ENCODE measurements at regions not wholly inside any gene's neighbourhood (a gene's known extent, or its start where the extent isn't known, plus 50 kb on each side); places are given as distances from the start of the nearest gene placed in this dataset.
"Not testable (repeated sequence)": the region's sequence is repeated elsewhere in the genome, so short reads cannot be mapped to it uniquely, and the experiment has no call there.

DNA sequence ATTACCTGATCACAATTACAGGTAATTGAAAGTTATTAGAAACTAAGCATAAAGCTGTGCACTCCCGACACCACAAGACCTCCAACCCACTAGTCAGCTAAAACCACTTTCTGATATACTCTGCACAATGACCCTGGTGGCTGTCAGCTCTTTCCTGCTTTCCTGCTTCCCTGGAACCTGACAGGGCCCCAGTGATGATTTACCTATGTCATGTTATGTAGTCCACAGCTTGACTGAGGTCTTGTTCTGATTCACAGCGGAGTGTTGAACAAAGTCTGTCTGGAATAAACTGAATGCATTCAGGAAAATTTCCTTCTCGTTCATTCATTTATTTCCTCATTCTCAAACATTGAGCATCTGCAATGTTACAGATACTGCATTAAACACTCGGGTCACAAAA, 136.5 kb downstream of the SPDYE17 start:
- TF ChIP-seq, protein P1, sequence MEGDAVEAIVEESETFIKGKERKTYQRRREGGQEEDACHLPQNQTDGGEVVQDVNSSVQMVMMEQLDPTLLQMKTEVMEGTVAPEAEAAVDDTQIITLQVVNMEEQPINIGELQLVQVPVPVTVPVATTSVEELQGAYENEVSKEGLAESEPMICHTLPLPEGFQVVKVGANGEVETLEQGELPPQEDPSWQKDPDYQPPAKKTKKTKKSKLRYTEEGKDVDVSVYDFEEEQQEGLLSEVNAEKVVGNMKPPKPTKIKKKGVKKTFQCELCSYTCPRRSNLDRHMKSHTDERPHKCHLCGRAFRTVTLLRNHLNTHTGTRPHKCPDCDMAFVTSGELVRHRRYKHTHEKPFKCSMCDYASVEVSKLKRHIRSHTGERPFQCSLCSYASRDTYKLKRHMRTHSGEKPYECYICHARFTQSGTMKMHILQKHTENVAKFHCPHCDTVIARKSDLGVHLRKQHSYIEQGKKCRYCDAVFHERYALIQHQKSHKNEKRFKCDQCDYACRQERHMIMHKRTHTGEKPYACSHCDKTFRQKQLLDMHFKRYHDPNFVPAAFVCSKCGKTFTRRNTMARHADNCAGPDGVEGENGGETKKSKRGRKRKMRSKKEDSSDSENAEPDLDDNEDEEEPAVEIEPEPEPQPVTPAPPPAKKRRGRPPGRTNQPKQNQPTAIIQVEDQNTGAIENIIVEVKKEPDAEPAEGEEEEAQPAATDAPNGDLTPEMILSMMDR (IDR thresholded peaks at IDR 0.05; ENCODE audit: low read depth, low read length, missing input control) = not testable (repeated sequence)
- not testable (repeated sequence) for TF ChIP-seq FOXA1 (IDR thresholded peaks at IDR 0.05); TAF1 (conservative IDR thresholded peaks at IDR 0.05)
